ENCODE measurements at regions not wholly inside any gene's neighbourhood (a gene's known extent, or its start where the extent isn't known, plus 50 kb on each side); places are given as distances from the start of the nearest gene placed in this dataset.
"Not testable (repeated sequence)": the region's sequence is repeated elsewhere in the genome, so short reads cannot be mapped to it uniquely, and the experiment has no call there.

DNA sequence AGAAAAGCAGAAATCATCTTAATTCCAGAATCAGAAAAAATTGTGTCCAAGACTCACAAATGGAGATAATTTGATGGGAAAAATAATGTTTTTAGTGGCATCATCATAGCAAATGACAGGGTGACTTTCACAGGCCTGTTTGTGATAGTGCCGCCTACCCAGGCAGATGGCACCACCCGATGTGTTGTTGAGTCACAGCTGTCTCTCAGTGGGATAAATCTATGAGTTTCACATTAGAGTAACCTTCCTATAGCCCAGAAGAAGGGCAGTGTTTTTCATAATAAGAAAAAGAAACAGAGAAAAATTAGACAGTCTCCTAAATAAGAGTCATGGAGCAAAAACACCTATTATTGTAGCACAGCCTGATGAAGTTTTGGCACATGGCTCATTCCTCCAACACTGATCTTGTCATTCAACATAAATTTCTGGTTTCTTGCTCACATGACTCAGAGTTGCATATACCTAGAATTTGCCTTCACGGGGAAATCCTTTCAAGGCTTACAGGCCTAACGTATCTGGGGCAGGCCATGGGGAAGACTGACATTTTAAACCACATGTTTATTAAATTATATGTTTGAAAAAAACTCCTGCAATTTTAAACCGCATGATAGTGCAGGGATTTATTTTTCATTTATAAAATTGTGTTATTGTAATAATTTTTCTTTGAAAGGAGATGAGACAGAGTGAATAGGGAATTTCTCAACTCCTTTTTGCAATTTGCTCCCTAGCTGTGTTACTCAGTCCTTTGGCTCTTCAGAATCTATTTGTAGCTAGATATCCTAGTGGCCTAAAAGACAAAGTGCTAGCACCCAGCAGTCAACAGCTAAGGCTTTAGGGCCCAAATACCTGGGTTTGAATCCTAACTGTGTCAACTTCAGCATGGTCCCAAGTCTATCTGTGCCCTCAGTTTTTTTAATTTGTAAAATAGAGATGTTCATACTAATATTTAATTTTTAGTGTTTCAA is 393.7 kb downstream of the NDFIP2 start:
- in situ Hi-C loops (cut with HindIII; ENCODE audit: low sequenced_read_pairs), result no loop called here
- DNase-seq (ENCODE audit: low spot score), result peak; percentile 74

DNA sequence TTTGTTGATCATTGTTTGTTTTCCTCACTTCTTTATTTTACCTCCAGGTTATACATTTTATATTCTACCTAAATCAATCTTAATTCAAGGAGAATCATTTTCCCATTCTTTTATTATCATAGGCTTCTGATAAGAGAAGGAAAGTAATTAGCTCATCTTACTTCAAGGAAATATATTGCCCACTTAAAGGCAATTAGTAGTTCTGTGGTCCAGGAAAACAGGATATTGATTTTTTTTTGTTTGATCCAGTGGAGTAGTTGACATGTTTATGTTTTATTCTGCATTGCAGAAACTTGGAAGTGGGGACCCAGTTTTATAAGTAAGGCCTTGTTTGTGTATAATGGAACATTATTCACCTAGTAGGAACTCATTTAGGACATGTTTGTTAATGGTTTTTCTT is 390.6 kb downstream of the NDFIP2 start:
- peak; percentile 23 for DNase-seq (ENCODE audit: low spot score)
- in situ Hi-C loops (cut with HindIII; ENCODE audit: low sequenced_read_pairs), result no loop called here

DNA sequence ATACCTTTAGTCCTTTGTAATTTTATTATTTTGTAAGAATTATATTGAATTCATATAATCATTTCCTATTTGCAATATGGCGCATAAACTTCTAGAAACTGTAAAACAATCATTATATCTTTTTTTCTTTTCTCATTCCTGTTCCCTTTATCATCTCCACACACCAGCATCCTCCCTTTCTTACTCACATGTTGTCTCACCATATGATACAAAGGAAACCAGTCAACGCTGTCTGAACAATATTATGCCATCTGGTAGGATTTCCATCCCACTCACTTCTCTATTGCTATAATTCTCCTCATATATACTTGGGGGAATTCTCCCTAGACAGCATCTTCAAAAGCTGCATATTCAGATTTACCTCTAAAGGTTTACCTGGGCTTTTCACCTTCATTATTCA is 389.8 kb downstream of the NDFIP2 start:
- in situ Hi-C loops (cut with HindIII; ENCODE audit: low sequenced_read_pairs), result no loop called here
- DNase-seq (ENCODE audit: low spot score), result peak; percentile 58

DNA sequence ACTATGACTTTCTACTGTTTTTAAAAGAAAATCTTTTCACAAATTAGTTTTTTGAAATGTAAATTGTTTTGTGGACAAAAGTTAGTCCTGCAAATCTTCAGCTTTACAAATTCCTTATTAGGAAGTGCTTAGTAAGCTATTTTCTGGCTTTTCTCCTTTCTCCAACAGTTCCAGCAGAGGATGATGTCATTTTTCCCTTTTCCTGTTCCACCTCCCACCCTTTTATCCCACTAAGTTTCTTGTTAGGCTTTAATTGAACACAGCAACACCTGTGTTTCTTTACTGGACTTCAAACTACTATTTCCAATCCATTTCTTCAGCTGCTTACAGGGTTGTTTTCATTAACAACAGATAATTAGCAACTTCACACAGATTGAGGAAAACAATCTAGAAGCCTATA is 389.2 kb downstream of the NDFIP2 start:
- DNase-seq (ENCODE audit: low spot score), result peak; percentile 46
- in situ Hi-C loops (cut with HindIII; ENCODE audit: low sequenced_read_pairs), result no loop called here

DNA sequence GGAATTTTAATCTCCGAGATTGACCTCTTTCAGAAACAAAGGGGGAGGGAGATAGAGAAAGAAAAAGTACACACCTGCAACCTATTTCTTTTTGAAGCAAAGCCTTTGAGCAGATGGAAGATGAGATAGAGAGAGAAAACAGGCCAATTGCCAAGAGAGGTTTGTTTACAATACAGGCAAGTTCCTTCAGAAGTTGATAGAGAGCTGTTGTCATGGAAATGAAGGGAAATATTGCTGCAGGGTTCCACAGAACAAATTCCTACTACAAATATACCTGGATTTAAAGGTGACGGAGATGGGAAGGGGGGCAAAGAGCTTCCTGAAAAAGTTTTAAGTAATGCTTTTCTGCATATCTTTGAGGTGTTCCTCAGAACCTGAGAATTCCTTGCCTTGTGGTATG is 388.4 kb downstream of the NDFIP2 start:
- in situ Hi-C loops (cut with HindIII; ENCODE audit: low sequenced_read_pairs), result no loop called here
- peak; percentile 95 for DNase-seq (ENCODE audit: low spot score)

DNA sequence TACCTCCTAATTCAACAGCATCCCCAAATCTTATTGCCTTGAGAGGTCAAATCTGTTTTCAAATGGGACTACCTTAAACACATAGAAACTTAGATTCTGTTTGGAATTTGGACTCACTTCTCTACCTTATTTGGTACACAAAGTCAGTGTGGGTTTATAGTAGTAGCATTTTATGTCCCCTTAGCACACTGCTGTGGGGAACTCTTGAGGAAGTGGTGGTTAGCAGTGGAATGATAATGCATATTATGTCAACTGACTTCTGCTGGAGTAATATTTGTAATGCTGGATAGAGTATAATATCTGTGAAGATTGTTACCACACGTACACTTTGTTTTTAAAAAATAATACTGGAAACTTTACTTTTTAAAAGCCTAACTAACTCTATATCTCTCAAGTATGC is 386.3 kb downstream of the NDFIP2 start:
- in situ Hi-C loops (cut with HindIII; ENCODE audit: low sequenced_read_pairs), result no loop called here
- DNase-seq (ENCODE audit: low spot score), result no peak

DNA sequence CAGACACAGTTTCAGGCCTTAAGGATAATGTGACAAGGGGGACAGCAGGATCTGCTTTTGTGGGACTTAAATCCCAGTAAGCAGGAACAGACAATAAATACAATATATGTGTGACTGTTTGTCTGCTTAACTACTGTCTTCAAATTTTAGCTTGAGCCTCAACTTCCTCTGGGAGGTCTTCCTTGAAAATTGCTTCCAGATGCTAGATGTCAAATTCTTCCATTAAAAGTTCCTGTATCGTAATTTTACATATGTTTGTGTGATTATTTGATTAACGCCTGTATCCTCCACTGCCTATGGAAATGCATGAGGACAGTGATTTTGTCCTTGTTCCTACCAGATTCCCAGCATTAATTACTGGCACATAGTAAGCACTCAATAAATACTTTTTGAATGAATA is 385.5 kb downstream of the NDFIP2 start:
- in situ Hi-C loops (cut with HindIII; ENCODE audit: low sequenced_read_pairs), result no loop called here
- DNase-seq (ENCODE audit: low spot score), result no peak

DNA sequence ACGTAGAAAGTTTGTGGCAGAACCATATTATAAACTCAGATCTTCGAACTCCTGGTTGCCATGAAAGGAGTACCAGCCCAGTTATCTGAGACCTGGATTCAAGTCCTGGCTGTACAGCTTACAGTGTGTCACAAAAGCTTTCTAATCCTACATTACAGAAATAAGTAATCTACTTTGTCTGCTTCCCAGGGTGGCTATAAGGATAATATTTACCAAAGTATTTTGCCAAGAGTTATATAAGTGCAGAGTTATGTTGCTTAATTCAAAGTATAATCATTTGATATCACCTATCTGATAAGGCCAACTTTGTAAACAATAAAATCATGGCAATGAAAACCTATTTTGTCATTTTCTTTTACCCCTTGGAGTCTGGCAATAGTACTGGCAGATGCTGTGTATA is 381.6 kb downstream of the NDFIP2 start:
- DNase-seq (ENCODE audit: low spot score), result no peak
- in situ Hi-C loops (cut with HindIII; ENCODE audit: low sequenced_read_pairs), result no loop called here

DNA sequence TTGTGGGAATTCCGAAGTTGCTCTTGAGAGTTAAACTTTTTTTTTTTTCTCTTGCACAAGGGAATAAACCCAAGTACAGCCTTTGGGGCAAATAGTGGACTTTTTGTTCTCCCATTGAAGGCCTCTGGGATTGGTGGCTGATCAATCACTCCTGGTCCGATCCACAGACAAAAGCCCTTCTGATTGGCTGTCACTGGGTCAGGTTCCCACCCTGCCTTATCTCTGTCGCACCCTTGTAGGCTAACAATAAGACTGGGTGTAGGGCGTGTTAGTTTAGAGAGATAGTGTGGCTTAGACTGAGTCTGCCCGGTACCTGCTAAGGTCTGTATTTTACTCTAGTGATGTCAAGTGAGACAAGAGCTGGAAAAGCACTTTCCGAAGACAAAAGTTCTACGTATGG is 380.8 kb downstream of the NDFIP2 start:
- in situ Hi-C loops (cut with HindIII; ENCODE audit: low sequenced_read_pairs), result no loop called here
- DNase-seq (ENCODE audit: low spot score), result no peak

DNA sequence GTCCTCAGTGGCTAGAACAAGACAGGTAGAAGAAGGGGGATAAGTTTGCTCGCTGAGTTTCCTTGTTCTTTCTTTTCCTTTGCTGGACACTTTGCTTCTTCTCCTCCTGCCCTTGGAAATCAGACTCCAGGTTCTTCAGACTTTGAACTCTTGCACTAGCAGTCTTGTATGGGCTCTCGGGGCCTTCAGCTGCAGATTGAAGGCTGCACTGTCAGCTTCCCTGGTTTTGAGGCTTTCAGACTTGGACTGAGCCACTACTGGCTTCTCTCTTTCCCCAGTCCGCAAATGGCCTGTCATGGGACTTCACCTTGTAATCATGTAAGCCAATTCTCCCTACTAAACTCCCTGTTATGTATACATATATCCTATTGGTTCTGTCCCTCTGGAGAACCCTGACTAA is 379.8 kb downstream of the NDFIP2 start:
- DNase-seq (ENCODE audit: low spot score), result no peak
- in situ Hi-C loops (cut with HindIII; ENCODE audit: low sequenced_read_pairs), result no loop called here

DNA sequence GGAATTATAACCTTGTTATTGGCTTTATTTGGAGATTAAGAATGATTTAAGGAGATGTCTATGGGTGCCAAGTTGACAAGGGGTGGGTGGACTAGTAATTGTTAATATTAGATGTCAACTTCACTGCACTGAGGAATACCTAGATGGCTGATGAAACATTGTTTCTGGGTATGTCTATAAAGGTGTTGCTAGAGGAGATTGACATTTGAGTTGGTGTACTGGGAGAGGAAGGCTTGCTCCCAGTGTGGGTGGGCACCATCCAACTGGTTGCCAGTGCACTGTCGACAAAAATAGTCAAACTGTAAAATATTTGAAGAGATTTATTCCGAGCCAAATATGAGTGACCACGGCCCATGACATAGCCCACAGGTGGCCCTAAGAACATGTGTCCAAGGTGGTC is 378.8 kb downstream of the NDFIP2 start:
- in situ Hi-C loops (cut with HindIII; ENCODE audit: low sequenced_read_pairs), result no loop called here
- DNase-seq (ENCODE audit: low spot score), result no peak

DNA sequence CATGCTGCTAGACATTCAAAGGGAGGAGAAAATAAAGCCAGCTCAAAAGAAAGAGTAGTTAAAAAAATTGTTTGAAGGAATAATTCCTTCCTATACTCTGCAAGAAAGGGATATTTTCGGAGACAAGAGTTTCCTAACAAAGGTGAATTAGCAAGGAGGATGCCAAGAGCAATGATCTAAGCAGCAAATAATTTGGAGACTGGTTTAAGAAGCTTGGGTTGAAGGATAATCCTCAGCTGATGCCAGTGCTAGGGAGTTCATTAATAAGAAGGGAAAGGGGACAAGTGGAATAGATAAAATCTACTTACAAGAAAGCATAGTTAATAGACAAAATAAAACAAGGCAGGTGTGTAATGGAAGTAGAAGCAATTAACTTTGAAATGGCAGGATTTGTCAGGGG is 372.3 kb downstream of the NDFIP2 start:
- in situ Hi-C loops (cut with HindIII; ENCODE audit: low sequenced_read_pairs), result no loop called here
- DNase-seq (ENCODE audit: low spot score), result no peak

DNA sequence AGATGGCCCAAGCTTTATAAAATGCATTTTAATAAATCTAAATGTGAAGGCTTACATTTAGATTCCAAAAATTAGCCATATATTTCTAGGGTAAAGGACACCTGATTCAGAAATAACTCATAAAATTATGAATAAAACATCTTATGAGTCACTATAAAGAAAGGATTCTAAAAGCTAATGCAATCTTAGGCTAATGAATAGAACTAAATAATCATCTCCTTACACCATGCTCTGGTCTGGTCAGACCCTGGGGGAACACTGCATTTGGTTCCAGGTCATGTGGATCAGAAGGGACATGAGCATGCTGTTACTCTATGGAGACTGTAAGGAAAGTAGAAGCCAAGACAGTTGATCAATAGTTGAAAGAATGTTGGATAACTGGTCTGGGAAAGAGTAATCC is 370.4 kb downstream of the NDFIP2 start:
- no peak for DNase-seq (ENCODE audit: low spot score)
- in situ Hi-C loops (cut with HindIII; ENCODE audit: low sequenced_read_pairs), result no loop called here

DNA sequence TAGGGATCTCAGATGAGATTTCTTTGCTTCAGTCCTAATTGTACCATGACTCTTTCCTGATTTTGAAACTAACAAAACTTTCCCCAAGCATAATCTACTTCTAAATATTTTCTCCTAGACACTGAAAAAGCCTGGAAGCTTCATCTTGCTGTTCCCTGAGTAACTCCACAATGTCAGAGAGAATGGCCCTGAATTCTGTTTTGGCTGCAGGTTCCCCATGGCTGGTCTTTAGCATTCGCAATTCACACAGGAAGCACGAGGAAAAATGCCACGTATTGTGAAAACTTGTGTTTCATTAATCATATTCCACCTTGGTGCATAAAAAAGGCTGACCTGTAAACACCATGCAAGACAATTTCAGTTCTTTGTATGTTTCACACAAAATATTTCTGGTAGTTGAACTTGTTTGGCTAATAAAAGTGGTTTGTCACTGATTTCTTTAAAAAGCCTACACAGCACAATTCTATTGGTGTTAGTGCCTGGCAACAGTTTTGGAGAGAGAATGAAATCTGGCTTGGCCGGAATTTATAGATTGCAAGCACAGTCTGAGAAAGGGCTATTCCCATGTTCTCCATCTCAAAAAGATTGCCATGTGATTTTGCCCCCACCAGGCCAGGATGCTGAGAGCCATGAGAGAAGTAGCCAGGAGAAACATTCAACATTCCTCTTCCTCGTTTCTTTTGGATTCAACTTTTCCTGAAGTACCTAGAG is 367.1 kb downstream of the NDFIP2 start:
- in situ Hi-C loops (cut with HindIII; ENCODE audit: low sequenced_read_pairs), result no loop called here
- DNase-seq (ENCODE audit: low spot score), result no peak

DNA sequence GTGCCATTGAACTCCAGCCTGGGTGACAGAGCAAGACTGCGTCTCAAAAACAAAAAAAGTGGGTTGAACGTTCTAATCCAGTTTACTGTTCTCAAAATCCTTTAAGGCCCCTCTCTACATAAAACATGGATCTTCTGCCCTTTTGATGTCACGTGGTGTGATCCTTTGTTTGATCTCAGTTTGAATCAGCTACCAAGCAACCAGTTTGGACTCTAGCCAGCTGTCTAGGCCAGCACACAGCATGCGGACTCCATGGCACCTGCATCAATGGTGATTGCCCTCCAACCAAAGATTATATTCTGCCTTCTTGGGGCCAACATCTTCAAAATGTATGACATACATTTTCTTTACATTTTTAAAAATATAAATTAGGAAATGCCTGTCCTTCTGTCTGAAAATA is 365.4 kb downstream of the NDFIP2 start:
- in situ Hi-C loops (cut with HindIII; ENCODE audit: low sequenced_read_pairs), result no loop called here
- no peak for DNase-seq (ENCODE audit: low spot score)

DNA sequence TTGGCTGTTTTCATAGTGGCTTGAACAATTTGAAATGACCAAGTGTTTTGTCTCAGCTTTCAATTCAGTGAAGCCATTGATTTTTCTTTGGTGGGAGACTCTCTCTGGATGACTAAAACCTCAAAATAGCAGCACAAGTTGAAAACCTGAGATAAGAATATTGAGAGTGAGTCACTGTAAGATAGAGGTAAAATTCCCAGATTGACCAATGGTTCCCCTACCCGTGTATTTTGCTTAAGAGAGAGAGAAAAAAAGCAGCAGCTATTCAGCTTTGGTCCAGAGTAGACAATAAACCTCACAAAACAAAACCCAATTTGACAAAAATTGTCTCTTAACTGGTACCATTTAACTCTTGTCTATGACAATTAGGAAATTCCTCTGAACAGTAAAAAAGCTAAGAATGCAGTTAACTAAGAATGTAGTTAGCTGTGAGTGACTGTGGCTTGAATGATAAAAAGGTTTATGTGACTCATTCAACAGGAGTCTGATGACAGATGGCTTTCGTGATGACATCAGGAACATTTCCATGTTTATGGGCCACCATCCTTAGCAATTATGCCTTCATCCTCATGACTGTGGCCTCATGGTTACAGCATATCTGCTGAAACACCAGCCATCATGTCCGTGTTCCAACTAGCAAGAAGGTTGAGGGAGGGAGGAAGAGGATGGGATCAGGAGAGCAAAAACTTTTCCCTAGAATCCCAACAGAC is 356.9 kb downstream of the NDFIP2 start:
- in situ Hi-C loops (cut with HindIII; ENCODE audit: low sequenced_read_pairs), result no loop called here
- no peak for DNase-seq (ENCODE audit: low spot score)

DNA sequence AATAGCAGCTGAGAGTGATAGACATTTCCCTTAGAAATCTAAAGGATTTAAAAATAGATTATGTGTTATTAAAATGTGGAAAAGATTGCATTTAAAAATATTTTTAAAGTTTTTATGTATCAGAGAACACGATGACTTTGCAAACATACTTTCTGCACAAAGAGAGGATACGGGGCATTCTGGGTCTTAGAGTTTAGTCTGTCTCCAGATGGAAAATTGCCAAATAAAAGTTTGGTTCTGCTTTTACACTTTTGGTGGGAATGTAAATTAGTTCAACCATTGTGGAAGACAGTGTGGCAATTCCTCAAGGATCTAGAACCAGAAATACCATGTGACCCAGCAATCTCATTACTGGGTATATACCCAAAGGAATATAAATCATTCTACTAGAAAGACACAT is 355.2 kb downstream of the NDFIP2 start:
- in situ Hi-C loops (cut with HindIII; ENCODE audit: low sequenced_read_pairs); DNase-seq (ENCODE audit: low spot score): not testable (repeated sequence)

DNA sequence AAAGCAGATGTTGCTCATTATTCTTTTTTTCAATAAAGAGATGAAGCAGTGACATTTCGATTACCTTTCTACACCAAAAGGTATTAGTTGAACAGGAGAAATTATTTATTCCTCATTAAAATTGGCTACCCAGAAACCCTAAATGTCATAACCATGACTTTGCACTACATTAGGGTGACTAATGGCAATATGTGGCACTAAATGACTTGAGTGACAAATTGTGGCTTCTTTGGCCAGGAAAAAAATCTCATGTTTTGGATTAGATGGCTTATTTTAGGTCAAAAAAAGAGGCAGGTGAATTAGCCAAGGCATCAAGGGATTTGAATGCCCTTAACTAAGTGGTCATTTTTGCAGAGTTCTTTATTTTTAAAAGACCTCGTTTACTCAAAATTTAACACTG is 353.9 kb downstream of the NDFIP2 start:
- in situ Hi-C loops (cut with HindIII; ENCODE audit: low sequenced_read_pairs), result no loop called here

DNA sequence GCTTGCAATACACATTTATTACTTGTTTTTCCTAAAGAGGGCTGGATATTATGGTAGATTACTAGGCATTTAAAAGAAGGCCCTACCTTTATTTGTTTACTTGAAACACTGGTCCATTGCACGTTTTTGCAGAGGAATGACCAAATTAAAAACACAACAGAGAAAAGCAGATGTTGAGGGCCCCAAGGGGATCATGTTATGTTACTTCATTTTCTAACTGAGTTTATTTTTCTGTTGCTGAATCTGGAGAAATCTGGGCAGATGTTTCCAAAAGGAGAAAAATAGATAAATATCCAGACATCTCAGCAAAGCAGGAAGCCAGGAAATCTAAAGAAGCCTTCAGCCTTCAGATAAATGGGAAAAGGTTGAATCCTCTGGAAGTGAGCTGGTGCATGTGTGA is 353.0 kb downstream of the NDFIP2 start:
- in situ Hi-C loops (cut with HindIII; ENCODE audit: low sequenced_read_pairs), result no loop called here
- no peak for DNase-seq (ENCODE audit: low spot score)

More for the DNA sequence above, 353.9 kb downstream of the NDFIP2 start:
- no peak for DNase-seq (ENCODE audit: low spot score)

DNA sequence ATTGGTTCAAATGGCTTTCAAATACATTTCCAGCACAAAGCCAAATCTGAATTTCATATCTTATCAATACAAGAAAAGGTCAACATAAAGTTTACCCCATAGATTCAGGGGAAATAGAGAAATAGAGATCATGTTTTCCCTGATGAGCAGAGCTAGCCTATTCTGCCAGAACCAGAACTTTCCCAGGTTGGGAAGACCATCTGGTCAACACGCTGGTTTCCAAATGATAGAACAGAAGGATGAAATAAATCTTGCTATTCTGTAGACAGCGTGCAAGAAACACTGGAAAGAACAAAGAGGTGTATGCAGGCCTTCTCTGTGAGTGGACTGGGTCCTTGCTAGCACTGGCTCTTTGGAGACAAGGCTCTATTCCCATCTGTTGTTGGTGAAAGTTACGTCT is 350.6 kb downstream of the NDFIP2 start:
- in situ Hi-C loops (cut with HindIII; ENCODE audit: low sequenced_read_pairs), result no loop called here
- peak; percentile 76 for DNase-seq (ENCODE audit: low spot score)
